OCI-LY3 (cell line): ENCODE measurements at regions not wholly inside any gene's neighbourhood (a gene's known extent, or its start where the extent isn't known, plus 50 kb on each side); places are given as distances from the start of the nearest gene placed in this dataset.

Experiments
- H2AFZ ChIP-seq: fragments of 200-600, 300-600 bp; shearing (Covaris generic); 2 replicates; pipeline ENCODE4 v1.6.0; 2014; ENCODE audit warnings: antibody characterized with exemption, low read depth, low read length
- H3K27ac ChIP-seq: fragments of 200-600, 300-600 bp; sonication (generic); 2 replicates; pipeline ENCODE4 v1.5.1; 2014; ENCODE audit warnings: mild to moderate bottlenecking, low read length, moderate library complexity, mixed read lengths
- H3K27me3 ChIP-seq: fragments of 200-600, 300-600 bp; sonication (generic); 2 replicates; pipeline ENCODE4 v1.6.1; 2014; ENCODE audit warnings: low read depth, low read length, mixed read lengths
- H3K36me3 ChIP-seq: fragments of 200-600, 300-600 bp; sonication (generic); replicated peaks from 2 replicates; pipeline ENCODE3; 2014; ENCODE audit warnings: low read depth, low read length, mixed read lengths
- H3K4me1 ChIP-seq: fragments of 300-600, 200-600 bp; sonication (generic); 2 replicates; pipeline ENCODE4 v1.6.1; 2014; ENCODE audit warnings: low read length, mixed read lengths
- H3K4me2 ChIP-seq: fragments of 200-600, 300-600 bp; sonication (generic); 2 replicates; pipeline ENCODE4 v1.6.1; 2014; ENCODE audit warnings: low read length, mixed read lengths
- H3K4me3 ChIP-seq: fragments of 300-600, 200-600 bp; sonication (generic); 2 replicates; pipeline ENCODE4 v1.5.1; 2014; ENCODE audit warnings: antibody characterized with exemption, mild to moderate bottlenecking, low read length, moderate library complexity
- H3K79me2 ChIP-seq: fragments of 300-600, 200-600 bp; shearing (Covaris generic); 2 replicates; pipeline ENCODE4 v1.6.1; 2014; ENCODE audit warnings: mild to moderate bottlenecking, low read length, mixed read lengths
- H3K9ac ChIP-seq: fragments of 300-600, 200-600 bp; shearing (Covaris generic); 2 replicates; pipeline ENCODE4 v1.6.0; 2014; ENCODE audit warnings: mild to moderate bottlenecking, low read length, moderate library complexity
- H3K9me3 ChIP-seq: fragments of 200-600, 300-600 bp; shearing (Covaris generic); 2 replicates; pipeline ENCODE4 v1.6.1; 2014; ENCODE audit warnings: low read length, mixed read lengths; ENCODE audit not compliant: insufficient read depth
- H4K20me1 ChIP-seq: fragments of 200-600, 300-600 bp; sonication (generic); 2 replicates; pipeline ENCODE4 v1.6.1; 2016; ENCODE audit warnings: low read length, mixed read lengths; ENCODE audit not compliant: insufficient read depth
- CTCF ChIP-seq: fragments of 200-600, 300-600 bp; sonication (generic); IDR thresholded peaks from 2 replicates; pipeline ENCODE4 v1.5.1; 2014; ENCODE audit warnings: antibody characterized with exemption, low read length, low read depth
- EZH2phosphoT487 ChIP-seq: fragments of 200-600 bp; shearing (Covaris generic); IDR thresholded peaks from 2 replicates; pipeline ENCODE4 v1.6.1; 2018; ENCODE audit warnings: antibody characterized with exemption, mixed run types, low read depth

- Histone ChIP-seq H3K79me2 (no peaks in the 10 kb centered on the region), H3K9ac (no peak overlapping the region), H3K27ac (no peak overlapping the region), H3K4me3 (no peak overlapping the region), H4K20me1 (no peaks in the 10 kb centered on the region), H2AFZ (no peak overlapping the region), H3K27me3 (no peaks in the 10 kb centered on the region), H3K36me3 (no peaks in the 10 kb centered on the region), H3K9me3 (no peaks in the 10 kb centered on the region), H3K4me1 (no peaks in the 10 kb centered on the region), H3K4me2 (no peak overlapping the region)
- TF ChIP-seq CTCF (no peak), EZH2phosphoT487 (no peak)
Measured at GRCh38 chr1:5576011-5576672, 416.1 kb downstream of the NPHP4 start.

GRCh38 chr1:5575396-5575940, 416.8 kb downstream of the NPHP4 start:
- Histone ChIP-seq H3K4me3 (no peak overlapping the region), H3K27ac (no peak overlapping the region), H3K9me3 (no peaks in the 10 kb centered on the region), H3K9ac (no peak overlapping the region), H4K20me1 (no peaks in the 10 kb centered on the region), H3K27me3 (no peaks in the 10 kb centered on the region), H3K4me1 (no peaks in the 10 kb centered on the region), H3K4me2 (no peak overlapping the region), H3K36me3 (no peaks in the 10 kb centered on the region), H3K79me2 (no peaks in the 10 kb centered on the region), H2AFZ (no peak overlapping the region)
- TF ChIP-seq EZH2phosphoT487, result no peak
- TF ChIP-seq CTCF, result no peak

GRCh38 chr1:5574641-5575040, 417.6 kb downstream of the NPHP4 start:
- Histone ChIP-seq H3K4me2 (no peak overlapping the region), H3K27ac (no peak overlapping the region), H3K9ac (no peak overlapping the region), H3K9me3 (no peaks in the 10 kb centered on the region), H3K4me3 (no peak overlapping the region), H3K79me2 (no peaks in the 10 kb centered on the region), H3K36me3 (no peaks in the 10 kb centered on the region), H3K27me3 (no peaks in the 10 kb centered on the region), H3K4me1 (no peaks in the 10 kb centered on the region), H2AFZ (no peak overlapping the region), H4K20me1 (no peaks in the 10 kb centered on the region)
- no peak for TF ChIP-seq CTCF
- TF ChIP-seq EZH2phosphoT487, result no peak

GRCh38 chr1:5572794-5573193, 419.4 kb downstream of the NPHP4 start:
- Histone ChIP-seq H4K20me1 (no peaks in the 10 kb centered on the region), H3K9ac (no peak overlapping the region), H3K27me3 (no peaks in the 10 kb centered on the region), H3K9me3 (no peaks in the 10 kb centered on the region), H3K27ac (no peak overlapping the region), H3K4me1 (no peaks in the 10 kb centered on the region), H3K79me2 (no peaks in the 10 kb centered on the region), H2AFZ (no peak overlapping the region), H3K4me2 (no peak overlapping the region), H3K4me3 (no peak overlapping the region), H3K36me3 (no peaks in the 10 kb centered on the region)
- TF ChIP-seq CTCF, result no peak
- no peak for TF ChIP-seq EZH2phosphoT487
